K562 (cell line): ENCODE measurements at regions not wholly inside any gene's neighbourhood (a gene's known extent, or its start where the extent isn't known, plus 50 kb on each side); places are given as distances from the start of the nearest gene placed in this dataset.

Experiments
- ATAC-seq: fragments of 200-7000 bp; cut with Tn5 transposase; 3 replicates; pipeline ENCODE4 v1.9.1; 2020; ENCODE audit warnings: moderate library complexity
- BruUV-seq: library from RNA; stranded (reverse); fragments of 400-500 nt; replicated peaks from 2 replicates; lab custom pipeline; 2021; lab: Mats Ljungman, UMichigan
- CTCF ChIA-PET: fragments of 300-600 bp; formaldehyde crosslinking; extraction: SDS; loops from one replicate; lab custom pipeline; 2021; ENCODE audit warnings: low intra/inter-chr PET ratio; lab: Yijun Ruan, JAX
- POLR2A ChIA-PET: fragments of 300-600, 350-650 bp; sonication (Branson Sonifier 250); formaldehyde crosslinking; extraction: SDS; loops from one replicate; lab custom pipeline; 2021; ENCODE audit warnings: antibody characterized with exemption, inconsistent platforms; lab: Yijun Ruan, JAX
- DNase-seq, 4 experiments: peaks; one replicate each; pipeline versions ENCODE4 v3.0.0 to v3.0.0-alpha.2; 2011 to 2018; ENCODE audit warnings: low spot score in 3 of 4, mixed read lengths in 3 of 4; ENCODE audit errors: extremely low read depth in 1 of 4
- FAIRE-seq: peaks from 2 replicates; lab custom pipeline; 2011; peaks lifted over from hg19 to GRCh38; lab: Jason Lieb, UNC
- H2AFZ ChIP-seq: 2 replicates; pipeline ENCODE4 v1.6.0; 2011; ENCODE audit warnings: low read depth, low read length, control low read depth, inconsistent platforms
- H3K27ac ChIP-seq: fragments of 200-600 bp; 3 replicates; pipeline ENCODE4 v1.8.0; 2011; ENCODE audit warnings: low read depth, mild to moderate bottlenecking, control low read depth, inconsistent platforms, low read length, moderate library complexity, mixed read lengths; ENCODE audit errors: extremely low read depth
- H3K27me3 ChIP-seq, 2 experiments: fragments of 300-600 bp in 1 of 2; 2 replicates in 1 of 2; 3 replicates in 1 of 2; pipeline versions ENCODE4 v1.6.0 to v1.8.0; 2011; ENCODE audit warnings: inconsistent platforms in 2 of 2, low read length in 2 of 2, mild to moderate bottlenecking in 1 of 2, mixed read lengths in 1 of 2, moderate library complexity in 1 of 2; ENCODE audit not compliant: control insufficient read depth in 2 of 2, insufficient read depth in 2 of 2
- H3K36me3 ChIP-seq: fragments of 300-600 bp; 3 replicates; pipeline ENCODE4 v1.8.0; 2011; ENCODE audit warnings: mild to moderate bottlenecking, low read length, inconsistent platforms; ENCODE audit not compliant: control insufficient read depth, insufficient read depth
- H3K4me1 ChIP-seq, 2 experiments: fragments of 200-600 bp in 1 of 2; replicated peaks in 1 of 2; 2 replicates in 1 of 2; 3 replicates in 1 of 2; pipeline versions ENCODE4 v1.5.1 to v1.8.0; 2011; ENCODE audit warnings: inconsistent platforms in 2 of 2, low read length in 2 of 2, mild to moderate bottlenecking in 1 of 2, mixed read lengths in 1 of 2, moderate library complexity in 1 of 2; ENCODE audit not compliant: control insufficient read depth in 2 of 2, insufficient read depth in 2 of 2
- H3K4me2 ChIP-seq: 2 replicates; pipeline ENCODE4 v1.6.1; 2011; ENCODE audit warnings: low read length, control low read depth, inconsistent platforms, mixed read lengths; ENCODE audit not compliant: insufficient read depth
- H3K4me3 ChIP-seq: fragments of 200-600 bp; sonication (generic), shearing (Covaris generic); 2 replicates; pipeline ENCODE4 v1.5.1; 2016; ENCODE audit warnings: control low read depth, inconsistent platforms
- H3K79me2 ChIP-seq: fragments of 200-600 bp; 3 replicates; pipeline ENCODE4 v1.8.0; 2011; ENCODE audit warnings: low read length, inconsistent platforms; ENCODE audit not compliant: control insufficient read depth, insufficient read depth
- H3K9ac ChIP-seq, 2 experiments: 2 replicates each; pipeline versions ENCODE4 v1.6.0 to v1.6.1; 2011; ENCODE audit warnings: low read depth in 2 of 2, low read length in 2 of 2, control low read depth in 1 of 2, inconsistent platforms in 1 of 2, mild to moderate bottlenecking in 1 of 2, mixed read lengths in 1 of 2; ENCODE audit not compliant: insufficient read depth in 1 of 2
- H3K9me1 ChIP-seq: one replicate; pipeline ENCODE4 v1.6.0; 2011; ENCODE audit warnings: inconsistent platforms, mild to moderate bottlenecking, low read length, moderate library complexity; ENCODE audit not compliant: control insufficient read depth, insufficient read depth
- H3K9me3 ChIP-seq: replicated peaks from 2 replicates; pipeline ENCODE4 v1.5.1; 2011; ENCODE audit warnings: low read depth, low read length, inconsistent platforms; ENCODE audit not compliant: control insufficient read depth, insufficient read depth
- H4K20me1 ChIP-seq: replicated peaks from 2 replicates; pipeline ENCODE4 v1.6.1; 2011; ENCODE audit warnings: low read length, inconsistent platforms, mixed read lengths; ENCODE audit not compliant: control insufficient read depth, insufficient read depth
- BHLHE40 ChIP-seq: IDR thresholded peaks from 2 replicates; pipeline ENCODE4 v1.6.1; 2011; ENCODE audit warnings: low read length, improper control_type of control experiment
- CREB1 ChIP-seq, 2 experiments: sonication (generic) in 1 of 2; formaldehyde crosslinking in 1 of 2; IDR thresholded peaks; 2 replicates each; pipeline versions ENCODE4 v1.6.1 to v1.8.0; 2012 to 2022; ENCODE audit warnings: inconsistent platforms in 1 of 2, mild to moderate bottlenecking in 1 of 2, missing genetic modification reagents in 1 of 2, moderate library complexity in 1 of 2
- GATAD2A ChIP-seq: fragments of 450-650 bp; IDR thresholded peaks from 2 replicates; pipeline ENCODE4 v1.6.1; 2017
- GTF2E2 ChIP-seq: fragments of 200-800 bp; sonication (Bioruptor generic); IDR thresholded peaks from 2 replicates; pipeline ENCODE4 v1.6.1; 2016; ENCODE audit warnings: missing genetic modification characterization, missing compliant biosample characterization
- RFX1 ChIP-seq: fragments of 450-650 bp; IDR thresholded peaks from 2 replicates; pipeline ENCODE4 v1.6.1; 2016; ENCODE audit warnings: mild to moderate bottlenecking, moderate library complexity
- SMC3 ChIP-seq: conservative IDR thresholded peaks from 2 replicates; pipeline ENCODE4 v1.6.1; 2011; ENCODE audit warnings: low read depth, low read length, improper control_type of control experiment; ENCODE audit not compliant: insufficient read depth
- WGBS: fragments of 100-300 bp; shearing (Covaris generic); methylation state at CpG from one replicate; pipeline ENCODE4 v1.1.6; 2016; ENCODE audit warnings: low coverage, mixed read lengths; ENCODE audit not compliant: insufficient coverage; ENCODE audit errors: missing lambda C conversion rate; 5-methylcytosine and 5-hydroxymethylcytosine counted together
- in situ Hi-C: fragments of 300-500 bp; cut with MboI; formaldehyde crosslinking; loops from 4 replicates; pipeline ENCODE4 v1.15.0; 2018; ENCODE audit warnings: inconsistent platforms, mixed read lengths
- intact Hi-C: fragments of 100-400 bp; cut with micrococcal nuclease; formaldehyde crosslinking; loops from 2 replicates; pipeline ENCODE4 v1.14.2; 2022
- TF ChIP-seq, protein P1 (sequence below): fragments of 200-600 bp; sonication (generic); IDR thresholded peaks from one replicate; pipeline ENCODE4 v1.6.1; 2012; ENCODE audit warnings: mild to moderate bottlenecking, low read depth, low read length, inconsistent platforms

DNA sequence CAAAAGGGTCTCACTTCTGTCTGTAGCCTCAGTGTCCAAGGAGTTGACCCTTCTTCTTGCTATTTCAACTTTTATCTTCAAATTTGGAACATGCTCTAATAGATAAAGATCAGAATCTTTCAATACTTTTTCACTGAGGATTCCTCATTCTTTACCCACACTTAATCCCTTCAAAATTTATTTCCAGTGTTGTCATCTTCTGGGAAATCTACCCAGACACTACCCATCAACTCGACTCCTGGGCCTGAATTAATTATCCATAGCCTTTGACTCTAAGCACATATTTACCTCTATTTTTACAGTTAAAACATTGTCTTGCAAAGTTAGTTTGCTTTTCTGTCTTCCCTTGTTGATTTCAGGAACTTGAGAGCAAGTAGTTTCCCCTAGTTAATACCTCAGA, 1022.5 kb downstream of the PCDH9 start:
- Histone ChIP-seq H3K36me3 (no peaks in the 10 kb centered on the region), H3K4me3 (no peak overlapping the region), H2AFZ (no peak overlapping the region), H3K27ac (no peak overlapping the region), H3K27me3 (no peaks in the 10 kb centered on the region), H3K4me2 (no peak overlapping the region), H3K9me3 (no peaks in the 10 kb centered on the region), H3K79me2 (no peaks in the 10 kb centered on the region), H3K9me1 (no peaks in the 10 kb centered on the region), H4K20me1 (no peaks in the 10 kb centered on the region), H3K9ac (no peak overlapping the region), H3K4me1 (no peaks in the 10 kb centered on the region; a peak in 1 of 5 replicates)
- CTCF ChIA-PET, result no interaction called here
- BruUV-seq, result no TSS peak
- no peak for ATAC-seq
- in situ Hi-C loops (no loop called here), intact Hi-C loops (no loop called here)
- FAIRE-seq, result no peak
- 0% methylated on average over 1 of the region's 1 CpG for WGBS
- POLR2A ChIA-PET, result no interaction called here
- no peak for DNase-seq
- no peak for TF ChIP-seq SMC3
- no peak for TF ChIP-seq GTF2E2 (tag)
- TF ChIP-seq BHLHE40, result no peak
- TF ChIP-seq CREB1 (IDR thresholded peaks at IDR 0.05), result no peak
- no peak for TF ChIP-seq CREB1 (CRISPR knock-in tag; IDR thresholded peaks at IDR 0.05)
- TF ChIP-seq RFX1, result no peak
- TF ChIP-seq, protein P1, sequence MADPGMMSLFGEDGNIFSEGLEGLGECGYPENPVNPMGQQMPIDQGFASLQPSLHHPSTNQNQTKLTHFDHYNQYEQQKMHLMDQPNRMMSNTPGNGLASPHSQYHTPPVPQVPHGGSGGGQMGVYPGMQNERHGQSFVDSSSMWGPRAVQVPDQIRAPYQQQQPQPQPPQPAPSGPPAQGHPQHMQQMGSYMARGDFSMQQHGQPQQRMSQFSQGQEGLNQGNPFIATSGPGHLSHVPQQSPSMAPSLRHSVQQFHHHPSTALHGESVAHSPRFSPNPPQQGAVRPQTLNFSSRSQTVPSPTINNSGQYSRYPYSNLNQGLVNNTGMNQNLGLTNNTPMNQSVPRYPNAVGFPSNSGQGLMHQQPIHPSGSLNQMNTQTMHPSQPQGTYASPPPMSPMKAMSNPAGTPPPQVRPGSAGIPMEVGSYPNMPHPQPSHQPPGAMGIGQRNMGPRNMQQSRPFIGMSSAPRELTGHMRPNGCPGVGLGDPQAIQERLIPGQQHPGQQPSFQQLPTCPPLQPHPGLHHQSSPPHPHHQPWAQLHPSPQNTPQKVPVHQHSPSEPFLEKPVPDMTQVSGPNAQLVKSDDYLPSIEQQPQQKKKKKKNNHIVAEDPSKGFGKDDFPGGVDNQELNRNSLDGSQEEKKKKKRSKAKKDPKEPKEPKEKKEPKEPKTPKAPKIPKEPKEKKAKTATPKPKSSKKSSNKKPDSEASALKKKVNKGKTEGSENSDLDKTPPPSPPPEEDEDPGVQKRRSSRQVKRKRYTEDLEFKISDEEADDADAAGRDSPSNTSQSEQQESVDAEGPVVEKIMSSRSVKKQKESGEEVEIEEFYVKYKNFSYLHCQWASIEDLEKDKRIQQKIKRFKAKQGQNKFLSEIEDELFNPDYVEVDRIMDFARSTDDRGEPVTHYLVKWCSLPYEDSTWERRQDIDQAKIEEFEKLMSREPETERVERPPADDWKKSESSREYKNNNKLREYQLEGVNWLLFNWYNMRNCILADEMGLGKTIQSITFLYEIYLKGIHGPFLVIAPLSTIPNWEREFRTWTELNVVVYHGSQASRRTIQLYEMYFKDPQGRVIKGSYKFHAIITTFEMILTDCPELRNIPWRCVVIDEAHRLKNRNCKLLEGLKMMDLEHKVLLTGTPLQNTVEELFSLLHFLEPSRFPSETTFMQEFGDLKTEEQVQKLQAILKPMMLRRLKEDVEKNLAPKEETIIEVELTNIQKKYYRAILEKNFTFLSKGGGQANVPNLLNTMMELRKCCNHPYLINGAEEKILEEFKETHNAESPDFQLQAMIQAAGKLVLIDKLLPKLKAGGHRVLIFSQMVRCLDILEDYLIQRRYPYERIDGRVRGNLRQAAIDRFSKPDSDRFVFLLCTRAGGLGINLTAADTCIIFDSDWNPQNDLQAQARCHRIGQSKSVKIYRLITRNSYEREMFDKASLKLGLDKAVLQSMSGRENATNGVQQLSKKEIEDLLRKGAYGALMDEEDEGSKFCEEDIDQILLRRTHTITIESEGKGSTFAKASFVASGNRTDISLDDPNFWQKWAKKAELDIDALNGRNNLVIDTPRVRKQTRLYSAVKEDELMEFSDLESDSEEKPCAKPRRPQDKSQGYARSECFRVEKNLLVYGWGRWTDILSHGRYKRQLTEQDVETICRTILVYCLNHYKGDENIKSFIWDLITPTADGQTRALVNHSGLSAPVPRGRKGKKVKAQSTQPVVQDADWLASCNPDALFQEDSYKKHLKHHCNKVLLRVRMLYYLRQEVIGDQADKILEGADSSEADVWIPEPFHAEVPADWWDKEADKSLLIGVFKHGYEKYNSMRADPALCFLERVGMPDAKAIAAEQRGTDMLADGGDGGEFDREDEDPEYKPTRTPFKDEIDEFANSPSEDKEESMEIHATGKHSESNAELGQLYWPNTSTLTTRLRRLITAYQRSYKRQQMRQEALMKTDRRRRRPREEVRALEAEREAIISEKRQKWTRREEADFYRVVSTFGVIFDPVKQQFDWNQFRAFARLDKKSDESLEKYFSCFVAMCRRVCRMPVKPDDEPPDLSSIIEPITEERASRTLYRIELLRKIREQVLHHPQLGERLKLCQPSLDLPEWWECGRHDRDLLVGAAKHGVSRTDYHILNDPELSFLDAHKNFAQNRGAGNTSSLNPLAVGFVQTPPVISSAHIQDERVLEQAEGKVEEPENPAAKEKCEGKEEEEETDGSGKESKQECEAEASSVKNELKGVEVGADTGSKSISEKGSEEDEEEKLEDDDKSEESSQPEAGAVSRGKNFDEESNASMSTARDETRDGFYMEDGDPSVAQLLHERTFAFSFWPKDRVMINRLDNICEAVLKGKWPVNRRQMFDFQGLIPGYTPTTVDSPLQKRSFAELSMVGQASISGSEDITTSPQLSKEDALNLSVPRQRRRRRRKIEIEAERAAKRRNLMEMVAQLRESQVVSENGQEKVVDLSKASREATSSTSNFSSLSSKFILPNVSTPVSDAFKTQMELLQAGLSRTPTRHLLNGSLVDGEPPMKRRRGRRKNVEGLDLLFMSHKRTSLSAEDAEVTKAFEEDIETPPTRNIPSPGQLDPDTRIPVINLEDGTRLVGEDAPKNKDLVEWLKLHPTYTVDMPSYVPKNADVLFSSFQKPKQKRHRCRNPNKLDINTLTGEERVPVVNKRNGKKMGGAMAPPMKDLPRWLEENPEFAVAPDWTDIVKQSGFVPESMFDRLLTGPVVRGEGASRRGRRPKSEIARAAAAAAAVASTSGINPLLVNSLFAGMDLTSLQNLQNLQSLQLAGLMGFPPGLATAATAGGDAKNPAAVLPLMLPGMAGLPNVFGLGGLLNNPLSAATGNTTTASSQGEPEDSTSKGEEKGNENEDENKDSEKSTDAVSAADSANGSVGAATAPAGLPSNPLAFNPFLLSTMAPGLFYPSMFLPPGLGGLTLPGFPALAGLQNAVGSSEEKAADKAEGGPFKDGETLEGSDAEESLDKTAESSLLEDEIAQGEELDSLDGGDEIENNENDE, result no peak
- no peak for TF ChIP-seq GATAD2A
